Mammary epithelial cell (primary cell): ENCODE measurements at regions not wholly inside any gene's neighbourhood (a gene's known extent, or its start where the extent isn't known, plus 50 kb on each side); places are given as distances from the start of the nearest gene placed in this dataset.

Experiments used
- EZH2 ChIP-seq: IDR thresholded peaks from 2 replicates; pipeline ENCODE4 v1.6.1; 2012; ENCODE audit warnings: low read length, inconsistent platforms, borderline replicate concordance
- TF ChIP-seq, protein P1 (sequence below), 2 donors: IDR thresholded peaks in 1 of 2; conservative IDR thresholded peaks in 1 of 2; 2 replicates each; pipeline ENCODE4 v1.5.1; 2011 to 2012; ENCODE audit warnings: inconsistent platforms in 2 of 2, low read length in 2 of 2, mild to moderate bottlenecking in 2 of 2, control low read depth in 1 of 2, low read depth in 1 of 2; ENCODE audit not compliant: insufficient read depth in 1 of 2; ENCODE audit errors: extremely low read depth in 1 of 2

GRCh38 chr4:1530356-1530755, 124.1 kb upstream of the NKX1-1 start:
- TF ChIP-seq, protein P1, sequence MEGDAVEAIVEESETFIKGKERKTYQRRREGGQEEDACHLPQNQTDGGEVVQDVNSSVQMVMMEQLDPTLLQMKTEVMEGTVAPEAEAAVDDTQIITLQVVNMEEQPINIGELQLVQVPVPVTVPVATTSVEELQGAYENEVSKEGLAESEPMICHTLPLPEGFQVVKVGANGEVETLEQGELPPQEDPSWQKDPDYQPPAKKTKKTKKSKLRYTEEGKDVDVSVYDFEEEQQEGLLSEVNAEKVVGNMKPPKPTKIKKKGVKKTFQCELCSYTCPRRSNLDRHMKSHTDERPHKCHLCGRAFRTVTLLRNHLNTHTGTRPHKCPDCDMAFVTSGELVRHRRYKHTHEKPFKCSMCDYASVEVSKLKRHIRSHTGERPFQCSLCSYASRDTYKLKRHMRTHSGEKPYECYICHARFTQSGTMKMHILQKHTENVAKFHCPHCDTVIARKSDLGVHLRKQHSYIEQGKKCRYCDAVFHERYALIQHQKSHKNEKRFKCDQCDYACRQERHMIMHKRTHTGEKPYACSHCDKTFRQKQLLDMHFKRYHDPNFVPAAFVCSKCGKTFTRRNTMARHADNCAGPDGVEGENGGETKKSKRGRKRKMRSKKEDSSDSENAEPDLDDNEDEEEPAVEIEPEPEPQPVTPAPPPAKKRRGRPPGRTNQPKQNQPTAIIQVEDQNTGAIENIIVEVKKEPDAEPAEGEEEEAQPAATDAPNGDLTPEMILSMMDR (conservative IDR thresholded peaks at IDR 0.05 in 1 of 2, IDR thresholded peaks at IDR 0.05 in 1 of 2; ENCODE audit: extremely low read depth in 1 of 2, insufficient read depth in 1 of 2, low read depth in 1 of 2, low read length in 2 of 2): no peak
- TF ChIP-seq EZH2: no peak
